A673 (cell line): ENCODE measurements at regions not wholly inside any gene's neighbourhood (a gene's known extent, or its start where the extent isn't known, plus 50 kb on each side); places are given as distances from the start of the nearest gene placed in this dataset.

Source experiments
- BruUV-seq: library from RNA; stranded (reverse); fragments of 400-500 nt; replicated peaks from 2 replicates; lab custom pipeline; 2021; lab: Mats Ljungman, UMichigan
- CTCF ChIA-PET: fragments of 300-600 bp; sonication (Branson Sonifier 250); formaldehyde crosslinking; loops from one replicate; lab custom pipeline; 2022; ENCODE audit warnings: antibody characterized with exemption; lab: Charles Lee
- POLR2A ChIA-PET: fragments of 300-600 bp; sonication (Branson Sonifier 250); formaldehyde crosslinking; loops from one replicate; lab custom pipeline; 2022; ENCODE audit warnings: antibody characterized with exemption; ENCODE audit not compliant: low non-redundant PET; lab: Charles Lee
- DNase-seq: peaks from one replicate; pipeline ENCODE4 v3.0.0-alpha.2; 2015; ENCODE audit warnings: low spot score
- H3K27ac ChIP-seq: fragments of 200-600 bp; sonication (generic); 2 replicates; pipeline ENCODE4 v1.5.1; 2016; ENCODE audit warnings: mixed run types, low read depth, mild to moderate bottlenecking, mixed read lengths, antibody characterized with exemption, low read length; ENCODE audit not compliant: poor library complexity, severe bottlenecking
- H3K27me3 ChIP-seq: fragments of 200-600 bp; sonication (generic); replicated peaks from 2 replicates; pipeline ENCODE4 v1.6.1; 2017; ENCODE audit warnings: mixed run types, low read depth, mild to moderate bottlenecking, mixed read lengths, antibody characterized with exemption, low read length; ENCODE audit not compliant: insufficient read depth, poor library complexity
- H3K36me3 ChIP-seq: fragments of 200-600 bp; sonication (generic); 2 replicates; pipeline ENCODE4 v1.6.1; 2016; ENCODE audit warnings: mixed run types, mild to moderate bottlenecking, mixed read lengths, antibody characterized with exemption, low read length; ENCODE audit not compliant: insufficient read depth, poor library complexity, severe bottlenecking
- H3K4me1 ChIP-seq: fragments of 200-600 bp; sonication (generic); 2 replicates; pipeline ENCODE4 v1.6.1; 2017; ENCODE audit warnings: mixed run types, mild to moderate bottlenecking, mixed read lengths, antibody characterized with exemption, low read length; ENCODE audit not compliant: insufficient read depth, poor library complexity, severe bottlenecking
- H3K4me3 ChIP-seq: fragments of 200-600 bp; sonication (generic); 2 replicates; pipeline ENCODE4 v1.5.1; 2016; ENCODE audit warnings: low read depth, mixed run types, mild to moderate bottlenecking, mixed read lengths, low read length; ENCODE audit not compliant: poor library complexity, severe bottlenecking
- H3K9me3 ChIP-seq: fragments of 200-600 bp; sonication (generic); 2 replicates; pipeline ENCODE4 v1.6.1; 2016; ENCODE audit warnings: mixed run types, low read depth, mild to moderate bottlenecking, mixed read lengths, antibody characterized with exemption, low read length; ENCODE audit not compliant: poor library complexity, severe bottlenecking
- CTCF ChIP-seq: fragments of 300-800, 200-600 bp; sonication (generic); conservative IDR thresholded peaks from 2 replicates; pipeline ENCODE4 v1.5.1; 2017; ENCODE audit warnings: low read depth, mild to moderate bottlenecking, antibody characterized with exemption, low read length, moderate library complexity, mixed read lengths
- EZH2 ChIP-seq: fragments of 200-600 bp; sonication (generic); IDR thresholded peaks from 2 replicates; pipeline ENCODE4 v1.6.1; 2017; ENCODE audit warnings: borderline replicate concordance, low read depth, mild to moderate bottlenecking, mixed read lengths, antibody characterized with exemption, low read length; ENCODE audit not compliant: poor library complexity, severe bottlenecking
- intact Hi-C: fragments of 100-400 bp; cut with micrococcal nuclease; formaldehyde crosslinking; loops from one replicate; pipeline ENCODE4 v1.10.0; 2022; ENCODE audit not compliant: unreplicated experiment

DNA sequence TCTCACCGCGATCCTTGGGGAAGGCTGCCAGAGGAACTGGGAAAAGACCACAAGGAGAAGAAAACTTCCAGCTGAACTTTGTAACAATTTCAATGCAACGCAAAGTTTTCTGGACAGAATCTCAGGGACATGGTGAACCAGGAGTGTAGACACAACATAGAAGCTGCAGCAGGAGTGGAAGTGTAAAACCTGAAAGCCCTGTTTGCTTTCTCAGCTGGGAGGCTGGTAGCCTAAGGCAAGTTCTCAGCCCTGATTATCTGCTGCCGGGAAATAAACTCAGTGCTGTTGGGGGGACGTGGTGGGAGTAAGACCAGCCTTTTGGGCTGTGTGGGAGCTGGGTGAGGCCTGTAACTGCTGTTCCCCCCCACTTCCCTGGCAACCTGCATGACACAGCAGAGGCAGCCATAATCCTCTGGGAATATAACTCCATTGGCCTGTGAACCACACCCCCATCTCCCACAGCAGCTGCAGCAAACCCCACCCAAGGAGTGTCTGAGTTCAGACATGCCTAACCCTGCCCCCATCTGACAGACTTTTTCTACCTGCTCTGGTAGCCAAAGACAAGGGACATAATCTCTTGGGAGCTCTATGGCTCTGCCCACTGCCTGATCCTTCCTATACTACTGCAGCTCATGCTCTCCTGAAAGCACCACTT, 106.7 kb downstream of the ZNF621 start:
- H3K27me3 ChIP-seq, result no peaks in the 10 kb centered on the region
- BruUV-seq, result no TSS peak
- no peak overlapping the region for H3K4me3 ChIP-seq
- H3K4me1 ChIP-seq, result no peaks in the 10 kb centered on the region
- POLR2A ChIA-PET, result no interaction called here
- intact Hi-C loops, result no loop called here
- no peak for TF ChIP-seq EZH2
- no peak for TF ChIP-seq CTCF
- CTCF ChIA-PET, result no interaction called here
- DNase-seq, result no peak
- no peaks in the 10 kb centered on the region for H3K36me3 ChIP-seq
- H3K9me3 ChIP-seq, result no peaks in the 10 kb centered on the region
- H3K27ac ChIP-seq, result no peak overlapping the region

GRCh38 chr3:40637906-40638305, 113.1 kb downstream of the ZNF621 start:
- intact Hi-C loops, result no loop called here
- Histone ChIP-seq H3K4me1 (no peaks in the 10 kb centered on the region), H3K36me3 (no peaks in the 10 kb centered on the region), H3K4me3 (no peak overlapping the region), H3K9me3 (no peaks in the 10 kb centered on the region), H3K27ac (no peak overlapping the region), H3K27me3 (no peaks in the 10 kb centered on the region)
- CTCF ChIA-PET, result no interaction called here
- TF ChIP-seq CTCF, result no peak
- TF ChIP-seq EZH2, result no peak
- POLR2A ChIA-PET, result no interaction called here
- DNase-seq, result no peak
- BruUV-seq, result no TSS peak

DNA sequence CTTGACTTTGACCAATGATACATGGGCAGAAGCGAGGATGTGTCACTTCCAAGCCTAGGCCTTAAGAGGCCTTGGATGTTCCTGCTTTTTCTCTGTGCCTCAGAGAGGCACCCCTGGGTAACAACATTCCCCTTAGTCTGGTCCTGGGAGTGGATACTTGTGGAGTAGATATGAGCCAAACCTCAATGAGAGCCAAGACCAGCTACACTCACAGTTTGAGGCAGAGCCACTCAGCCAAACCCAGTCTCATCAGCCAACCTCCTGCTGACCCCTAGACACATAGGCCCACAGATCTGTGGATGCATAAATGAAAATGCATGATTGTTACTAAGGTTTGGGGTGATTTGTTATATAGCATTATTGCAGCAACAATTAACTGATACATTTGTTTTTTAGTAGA, 114.2 kb downstream of the ZNF621 start:
- no TSS peak for BruUV-seq
- ChIA-PET CTCF (no interaction called here), POLR2A (no interaction called here)
- Histone ChIP-seq H3K36me3 (no peaks in the 10 kb centered on the region), H3K4me1 (no peaks in the 10 kb centered on the region), H3K4me3 (no peak overlapping the region), H3K27me3 (no peaks in the 10 kb centered on the region), H3K9me3 (no peaks in the 10 kb centered on the region), H3K27ac (no peak overlapping the region)
- DNase-seq, result no peak
- TF ChIP-seq CTCF, result no peak
- no peak for TF ChIP-seq EZH2
- intact Hi-C loops, result no loop called here
